PFSK-1 (cell line): ENCODE measurements at regions not wholly inside any gene's neighbourhood (a gene's known extent, or its start where the extent isn't known, plus 50 kb on each side); places are given as distances from the start of the nearest gene placed in this dataset.

Experiments
- FOXP2 ChIP-seq: optimal IDR thresholded peaks from 2 replicates; pipeline ENCODE3; 2011; ENCODE audit warnings: borderline replicate concordance, control low read depth, inconsistent platforms; ENCODE audit not compliant: insufficient read depth; ENCODE audit errors: extremely low read length, extremely low read depth
- POLR2AphosphoS5 ChIP-seq: IDR thresholded peaks from 2 replicates; pipeline ENCODE4 v1.6.1; 2012; ENCODE audit warnings: low read depth, mild to moderate bottlenecking, control low read depth, low read length, moderate library complexity
- REST ChIP-seq, 2 experiments: IDR thresholded peaks; 2 replicates each; pipeline versions ENCODE4 v1.6.1 to v1.8.0; 2011 to 2012; ENCODE audit warnings: low read depth in 2 of 2, low read length in 2 of 2, control low read depth in 1 of 2, inconsistent platforms in 1 of 2, mild to moderate bottlenecking in 1 of 2, moderate library complexity in 1 of 2; ENCODE audit not compliant: insufficient read depth in 1 of 2
- SIN3A ChIP-seq: IDR thresholded peaks from 2 replicates; pipeline ENCODE4 v1.6.1; 2012; ENCODE audit warnings: mild to moderate bottlenecking, low read length, moderate library complexity, borderline replicate concordance; ENCODE audit not compliant: insufficient read depth
- TAF1 ChIP-seq: IDR thresholded peaks from 2 replicates; pipeline ENCODE4 v1.6.1; 2012; ENCODE audit warnings: low read length, control low read depth, borderline replicate concordance; ENCODE audit not compliant: insufficient read depth

- TF ChIP-seq REST (IDR thresholded peaks at IDR 0.05; ENCODE audit: insufficient read depth in 1 of 2, low read depth in 2 of 2, low read length in 2 of 2): no peak
- no peak for TF ChIP-seq TAF1
- no peak for TF ChIP-seq POLR2AphosphoS5
- TF ChIP-seq SIN3A: no peak
- no peak for TF ChIP-seq FOXP2
These were observed 141.8 kb upstream of the ATP11B start for GRCh38 chr3:182651461-182651860.

GRCh38 chr3:182668541-182668940 is 124.8 kb upstream of the ATP11B start:
- TF ChIP-seq POLR2AphosphoS5 (no peak), TAF1 (no peak), REST (IDR thresholded peaks at IDR 0.05; ENCODE audit: insufficient read depth in 1 of 2, low read depth in 2 of 2, low read length in 2 of 2) (no peak), FOXP2 (no peak), SIN3A (no peak)

- TF ChIP-seq TAF1: no peak
These were observed 124.3 kb upstream of the ATP11B start for GRCh38 chr3:182668974-182669373.

GRCh38 chr3:182671541-182671940 is 121.8 kb upstream of the ATP11B start:
- TF ChIP-seq REST (IDR thresholded peaks at IDR 0.05; ENCODE audit: insufficient read depth in 1 of 2, low read depth in 2 of 2, low read length in 2 of 2) (no peak), FOXP2 (no peak), SIN3A (no peak), TAF1 (no peak), POLR2AphosphoS5 (no peak)

DNA sequence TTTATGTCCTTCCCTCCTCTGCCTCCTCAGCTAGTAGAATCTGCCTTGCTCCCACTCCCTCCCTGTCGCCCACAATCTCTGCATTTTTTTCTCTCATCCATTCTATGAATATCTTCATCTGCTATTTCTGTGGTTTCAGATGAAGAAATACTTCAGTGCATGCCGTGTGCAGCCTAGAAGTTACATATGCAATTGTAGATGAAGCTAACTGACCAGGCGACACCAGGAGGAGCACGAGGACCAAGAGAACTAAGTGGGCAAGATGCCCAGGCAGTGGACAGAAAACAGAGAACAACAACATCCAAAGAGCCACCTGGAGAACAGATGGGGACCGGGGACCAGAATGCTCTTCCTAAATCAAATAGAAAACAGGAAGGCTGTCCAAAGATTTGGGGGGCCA is 121.4 kb upstream of the ATP11B start:
- no peak for TF ChIP-seq REST (IDR thresholded peaks at IDR 0.05; ENCODE audit: insufficient read depth in 1 of 2, low read depth in 2 of 2, low read length in 2 of 2)
- TF ChIP-seq POLR2AphosphoS5: no peak
- TF ChIP-seq SIN3A: no peak
- no peak for TF ChIP-seq TAF1
- no peak for TF ChIP-seq FOXP2
